Psoas muscle (tissue), 7 donors: ENCODE measurements at regions not wholly inside any gene's neighbourhood (a gene's known extent, or its start where the extent isn't known, plus 50 kb on each side); places are given as distances from the start of the nearest gene placed in this dataset.
"Not testable (repeated sequence)": the region's sequence is repeated elsewhere in the genome, so short reads cannot be mapped to it uniquely, and the experiment has no call there.

Experiments used
- ATAC-seq, 4 donors: fragments of 200-7000 bp; cut with Tn5 transposase; one replicate each; pipeline ENCODE4 v1.9.1; 2020; ENCODE audit warnings: moderate library complexity in 3 of 4, mild to moderate bottlenecking in 2 of 4
- DNase-seq, 2 donors: peaks; one replicate each; pipeline ENCODE4 v3.0.0-alpha.2; 2020
- H3K27ac ChIP-seq: fragments of 200-600 bp; one replicate; pipeline ENCODE4 v1.8.0; 2022
- H3K27me3 ChIP-seq, 3 donors: fragments of 200-600 bp in 1 of 3; one replicate each; pipeline versions ENCODE4 v1.6.1 to v1.8.0; 2013 to 2022; ENCODE audit warnings: low read length in 2 of 3, mild to moderate bottlenecking in 2 of 3, moderate library complexity in 1 of 3; ENCODE audit not compliant: insufficient read depth in 3 of 3
- H3K36me3 ChIP-seq, 2 donors: fragments of 200-600 bp in 1 of 2; one replicate each; pipeline versions ENCODE4 v1.6.1 to v1.8.0; 2013 to 2022; ENCODE audit warnings: low read depth in 1 of 2, mild to moderate bottlenecking in 1 of 2, moderate library complexity in 1 of 2; ENCODE audit not compliant: insufficient read depth in 1 of 2
- H3K4me1 ChIP-seq: fragments of 200-600 bp; one replicate; pipeline ENCODE4 v1.8.0; 2022
- H3K4me3 ChIP-seq: fragments of 200-600 bp; one replicate; pipeline ENCODE4 v1.8.0; 2022; ENCODE audit warnings: mild to moderate bottlenecking
- H3K9me3 ChIP-seq: fragments of 200-600 bp; one replicate; pipeline ENCODE4 v1.8.0; 2022
- WGBS, 3 donors: extraction: QIAGEN DNeasy Blood & Tissue Kit; methylation state at CpG; one replicate each; pipeline versions ENCODE4 v1.1.6 to v1.1.7; 2013; 5-methylcytosine and 5-hydroxymethylcytosine counted together
- intact Hi-C, 2 donors: fragments of 100-400 bp; cut with DNase I; formaldehyde crosslinking; loops; one replicate each; pipeline versions ENCODE4 v1.11.0 to v1.14.2; 2022
- TF ChIP-seq, protein P1 (sequence below): fragments of 200-600 bp; IDR thresholded peaks from one replicate; pipeline ENCODE4 v1.8.0; 2022; ENCODE audit warnings: antibody characterized with exemption
- donor health status: healthy with polysubstance abuse.
- donor health status: DM: no; HTN: no; CAD: no; lungs with moderate emphysema.
- donor health status: Bipolar disorder and iron deficiency.
- donor health status: healthy.
- donor health status: DM: yes; HTN: yes; CAD: no.
- donor health status: DM: no; HTN: no; CAD: no.
- donor health status: DM: yes; HTN: yes; CAD: no.

DNA sequence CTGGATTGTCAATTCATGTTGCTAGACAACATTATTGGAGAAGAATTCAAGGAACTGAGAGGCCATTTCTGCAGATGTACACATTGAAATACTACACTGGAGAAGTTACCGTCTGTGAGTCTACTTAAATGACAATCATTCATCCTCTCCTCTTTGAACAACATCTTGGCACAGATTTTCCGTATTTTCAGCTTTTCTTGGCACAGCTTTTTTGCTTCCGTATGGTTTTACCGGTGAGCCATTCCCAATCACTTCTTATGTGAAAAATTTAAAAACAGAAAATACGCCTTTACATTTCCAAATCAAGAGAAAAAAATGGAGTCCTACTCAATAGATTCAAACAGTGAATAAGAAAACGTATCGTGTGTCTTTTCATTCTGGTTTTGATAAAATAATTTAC is 1493.7 kb downstream of the AMY1C start:
- intact Hi-C loops = no loop called here
- Histone ChIP-seq H3K27me3 (no peaks in the 10 kb centered on the region), H3K36me3 (no peaks in the 10 kb centered on the region)

DNA sequence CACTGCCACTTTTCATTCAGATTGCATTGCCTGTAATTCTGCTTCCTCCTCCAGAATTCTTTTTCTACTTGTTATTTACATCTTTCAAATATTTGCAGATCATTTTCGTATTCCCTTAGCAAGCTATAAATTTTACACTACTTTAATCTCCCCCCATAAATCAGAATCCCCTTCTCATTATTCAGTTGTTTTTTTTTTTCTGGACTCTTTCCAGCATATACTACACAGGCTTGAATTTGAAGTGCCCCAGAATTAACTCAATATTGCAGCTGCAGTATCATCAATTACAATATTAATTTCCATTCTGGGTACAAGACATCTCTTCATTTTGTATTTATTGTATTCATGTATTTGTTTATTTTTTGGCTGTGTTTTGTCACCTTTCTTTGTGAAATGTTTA is 1494.3 kb downstream of the AMY1C start:
- DNase-seq (no peak), ATAC-seq (no peak)
- Histone ChIP-seq H3K27ac (no peak overlapping the region), H3K27me3 (no peaks in the 10 kb centered on the region), H3K4me3 (no peak overlapping the region), H3K9me3 (no peaks in the 10 kb centered on the region), H3K4me1 (no peaks in the 10 kb centered on the region), H3K36me3 (no peaks in the 10 kb centered on the region)
- 5 to 20% (median 8%) methylated on average over 1 of the region's 1 CpG for WGBS, 3 donors
- TF ChIP-seq, protein P1, sequence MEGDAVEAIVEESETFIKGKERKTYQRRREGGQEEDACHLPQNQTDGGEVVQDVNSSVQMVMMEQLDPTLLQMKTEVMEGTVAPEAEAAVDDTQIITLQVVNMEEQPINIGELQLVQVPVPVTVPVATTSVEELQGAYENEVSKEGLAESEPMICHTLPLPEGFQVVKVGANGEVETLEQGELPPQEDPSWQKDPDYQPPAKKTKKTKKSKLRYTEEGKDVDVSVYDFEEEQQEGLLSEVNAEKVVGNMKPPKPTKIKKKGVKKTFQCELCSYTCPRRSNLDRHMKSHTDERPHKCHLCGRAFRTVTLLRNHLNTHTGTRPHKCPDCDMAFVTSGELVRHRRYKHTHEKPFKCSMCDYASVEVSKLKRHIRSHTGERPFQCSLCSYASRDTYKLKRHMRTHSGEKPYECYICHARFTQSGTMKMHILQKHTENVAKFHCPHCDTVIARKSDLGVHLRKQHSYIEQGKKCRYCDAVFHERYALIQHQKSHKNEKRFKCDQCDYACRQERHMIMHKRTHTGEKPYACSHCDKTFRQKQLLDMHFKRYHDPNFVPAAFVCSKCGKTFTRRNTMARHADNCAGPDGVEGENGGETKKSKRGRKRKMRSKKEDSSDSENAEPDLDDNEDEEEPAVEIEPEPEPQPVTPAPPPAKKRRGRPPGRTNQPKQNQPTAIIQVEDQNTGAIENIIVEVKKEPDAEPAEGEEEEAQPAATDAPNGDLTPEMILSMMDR = no peak
- intact Hi-C loops = no loop called here

More for the DNA sequence above, 1493.7 kb downstream of the AMY1C start:
- no peaks in the 10 kb centered on the region for H3K9me3 ChIP-seq
- H3K4me1 ChIP-seq = no peaks in the 10 kb centered on the region
- H3K4me3 ChIP-seq = no peak overlapping the region
- no peak overlapping the region for H3K27ac ChIP-seq
- no peak for DNase-seq
- WGBS, 3 donors = 41 to 54% (median 47%) methylated on average over 7 of the region's 7 CpGs
- no peak for ATAC-seq
- TF ChIP-seq, protein P1 = no peak

DNA sequence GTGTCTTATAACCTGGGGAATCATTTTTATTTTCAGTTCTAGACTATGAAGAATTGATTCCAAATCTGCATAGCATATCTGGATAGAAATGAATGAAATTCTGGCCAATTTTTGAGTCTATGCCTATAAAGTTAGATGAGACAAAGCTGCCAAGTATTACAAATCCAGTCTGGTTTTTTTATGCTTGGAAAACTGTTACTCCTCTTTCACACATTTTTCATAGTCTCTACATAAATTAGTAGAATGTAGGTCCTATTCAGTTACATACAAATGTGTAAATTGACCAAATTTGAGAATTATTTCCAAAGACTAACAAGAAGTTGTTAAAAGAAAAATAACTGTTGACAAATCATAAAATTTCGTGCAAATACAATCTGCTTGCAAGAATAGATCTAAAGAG is 1505.2 kb downstream of the AMY1C start:
- DNase-seq (no peak), ATAC-seq (no peak)
- TF ChIP-seq, protein P1 = no peak
- no peak overlapping the region for H3K4me3 ChIP-seq
- no peaks in the 10 kb centered on the region for H3K4me1 ChIP-seq
- 62 to 67% (median 64%) methylated on average over 1 of the region's 1 CpG for WGBS, 3 donors
- no peaks in the 10 kb centered on the region for H3K36me3 ChIP-seq
- intact Hi-C loops = no loop called here
- H3K27me3 ChIP-seq = no peaks in the 10 kb centered on the region
- no peaks in the 10 kb centered on the region for H3K9me3 ChIP-seq
- no peak overlapping the region for H3K27ac ChIP-seq

DNA sequence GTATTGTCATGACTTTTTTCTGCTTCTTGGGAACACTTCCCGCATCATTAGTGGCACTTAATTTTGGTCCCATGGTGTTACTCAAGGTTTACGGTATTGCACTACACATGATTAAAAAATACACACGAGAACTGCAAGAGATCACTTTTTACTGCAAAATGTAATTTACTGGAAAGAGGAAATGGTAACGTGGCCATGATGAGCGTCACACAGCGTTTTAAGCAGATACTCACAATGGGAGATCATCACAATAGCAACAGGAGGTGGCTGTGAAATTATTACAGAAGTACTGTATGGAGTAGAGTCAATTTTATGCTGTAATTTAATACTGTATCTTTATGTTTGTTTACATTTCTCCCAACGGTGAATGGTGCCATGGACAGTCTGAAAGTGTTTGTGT is 1510.3 kb downstream of the AMY1C start:
- H3K36me3 ChIP-seq = no peaks in the 10 kb centered on the region
- intact Hi-C loops = no loop called here
- no peaks in the 10 kb centered on the region for H3K4me1 ChIP-seq
- WGBS, 3 donors = 50 to 59% (median 55%) methylated on average over 7 of the region's 7 CpGs
- DNase-seq (no peak), ATAC-seq (no peak)
- H3K9me3 ChIP-seq = no peaks in the 10 kb centered on the region
- TF ChIP-seq, protein P1 = no peak
- H3K4me3 ChIP-seq = no peak overlapping the region
- H3K27me3 ChIP-seq = no peaks in the 10 kb centered on the region
- H3K27ac ChIP-seq = no peak overlapping the region

DNA sequence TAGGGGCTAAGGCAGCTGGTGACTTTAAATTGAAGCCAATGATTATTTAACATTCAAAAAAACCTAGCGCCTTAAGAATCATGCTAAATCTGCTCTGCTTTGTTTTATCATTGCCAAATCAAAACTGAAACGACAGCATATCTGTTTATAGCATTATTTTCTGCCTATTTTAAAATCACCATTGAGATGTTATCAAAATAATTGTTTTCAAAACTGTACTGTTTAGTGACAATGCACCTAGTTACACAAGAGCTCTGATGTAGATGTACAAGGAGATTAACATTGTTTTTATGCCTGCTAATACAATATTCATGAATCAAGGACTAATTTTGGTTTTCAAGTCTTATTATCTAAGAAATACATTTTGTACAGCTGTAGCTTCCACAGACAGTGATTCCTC is 1521.3 kb downstream of the AMY1C start:
- intact Hi-C loops = no loop called here

DNA sequence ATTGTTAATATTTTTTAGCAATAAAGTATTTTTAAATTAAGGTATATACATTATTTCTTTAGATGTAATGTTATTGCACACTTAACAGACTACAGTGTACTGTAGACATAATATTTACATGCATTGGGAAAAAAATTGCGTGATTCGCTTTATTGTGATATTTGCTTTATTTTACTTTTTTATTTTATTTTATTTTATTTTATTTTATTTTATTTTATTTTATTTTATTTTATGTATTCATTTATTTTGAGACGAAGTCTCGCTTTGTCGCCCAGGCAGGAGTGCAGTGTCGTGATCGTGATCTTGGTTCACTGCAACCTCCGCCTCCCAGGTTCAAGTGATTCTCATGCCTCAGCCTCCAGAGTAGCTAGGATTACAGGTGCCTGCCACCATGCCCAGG is 1522.7 kb downstream of the AMY1C start:
- 94 to 97% (median 96%) methylated on average over 8 of the region's 8 CpGs for WGBS, 3 donors
- H3K4me3 ChIP-seq, H3K27me3 ChIP-seq, H3K27ac ChIP-seq, H3K4me1 ChIP-seq, ATAC-seq, intact Hi-C loops, H3K36me3 ChIP-seq, H3K9me3 ChIP-seq, DNase-seq: not testable (repeated sequence)

More for the DNA sequence above, 1521.3 kb downstream of the AMY1C start:
- ATAC-seq (no peak), DNase-seq (no peak)
- H3K9me3 ChIP-seq = no peaks in the 10 kb centered on the region
- H3K4me3 ChIP-seq = no peak overlapping the region
- no peaks in the 10 kb centered on the region for H3K4me1 ChIP-seq
- TF ChIP-seq, protein P1 = no peak
- no peaks in the 10 kb centered on the region for H3K36me3 ChIP-seq
- no peaks in the 10 kb centered on the region for H3K27me3 ChIP-seq
- H3K27ac ChIP-seq = no peak overlapping the region
- WGBS, 3 donors = 57 to 72% (median 67%) methylated on average over 2 of the region's 2 CpGs
